HepG2 (cell line): ENCODE measurements at regions not wholly inside any gene's neighbourhood (a gene's known extent, or its start where the extent isn't known, plus 50 kb on each side); places are given as distances from the start of the nearest gene placed in this dataset.

Experiments used
- ATAC-seq: fragments of 200-7000 bp; cut with Tn5 transposase; 3 replicates; pipeline ENCODE4 v1.9.1; 2020; ENCODE audit warnings: mild to moderate bottlenecking, moderate library complexity
- BruUV-seq: library from RNA; stranded (reverse); fragments of 400-500 nt; replicated peaks from 2 replicates; lab custom pipeline; 2021; lab: Mats Ljungman, UMichigan
- CTCF ChIA-PET: fragments of 300-600 bp; formaldehyde crosslinking; extraction: SDS; loops from one replicate; lab custom pipeline; 2021; ENCODE audit warnings: low total read pairs, inconsistent platforms, low intra/inter-chr PET ratio; lab: Yijun Ruan, JAX
- POLR2A ChIA-PET: fragments of 350-600 bp; sonication (Branson Sonifier 250); formaldehyde crosslinking; loops from one replicate; lab custom pipeline; 2020; ENCODE audit warnings: antibody characterized with exemption, inconsistent platforms; lab: Yijun Ruan, JAX
- DNase-seq: peaks from one replicate; pipeline ENCODE4 v3.0.0-alpha.2; 2015; ENCODE audit warnings: low spot score
- FAIRE-seq: peaks from 3 replicates; lab custom pipeline; 2011; peaks lifted over from hg19 to GRCh38; lab: Jason Lieb, UNC
- H2AFZ ChIP-seq: one replicate; pipeline ENCODE4 v1.6.1; 2011; ENCODE audit warnings: low read length, inconsistent platforms
- H3K27ac ChIP-seq: fragments of 300-600 bp; 3 replicates; pipeline ENCODE4 v1.8.0; 2011; ENCODE audit warnings: mixed run types, mild to moderate bottlenecking, mixed read lengths, low read length, inconsistent platforms; ENCODE audit not compliant: insufficient read depth; ENCODE audit errors: extremely low read length
- H3K27me3 ChIP-seq, 2 experiments: fragments of 200-600 bp in 1 of 2; 2 replicates in 1 of 2; 3 replicates in 1 of 2; pipeline versions ENCODE4 v1.6.0 to v1.8.0; 2011; ENCODE audit warnings: low read length in 2 of 2, mild to moderate bottlenecking in 2 of 2, moderate library complexity in 2 of 2, inconsistent platforms in 1 of 2; ENCODE audit not compliant: insufficient read depth in 2 of 2, control insufficient read depth in 1 of 2
- H3K36me3 ChIP-seq, 2 experiments: fragments of 200-600 bp in 1 of 2; replicated peaks in 1 of 2; 2 replicates in 1 of 2; 3 replicates in 1 of 2; pipeline versions ENCODE4 v1.5.1 to v1.8.0; 2011; ENCODE audit warnings: low read length in 2 of 2, inconsistent platforms in 1 of 2; ENCODE audit not compliant: insufficient read depth in 2 of 2, control insufficient read depth in 1 of 2
- H3K4me1 ChIP-seq: 2 replicates; pipeline ENCODE4 v1.5.1; 2012; ENCODE audit warnings: low read length, inconsistent platforms; ENCODE audit not compliant: insufficient read depth
- H3K4me2 ChIP-seq: 2 replicates; pipeline ENCODE4 v1.6.0; 2011; ENCODE audit warnings: low read depth, low read length, inconsistent platforms
- H3K4me3 ChIP-seq, 3 experiments: fragments of 200-600 bp in 1 of 3; sonication (generic), shearing (Covaris generic) in 1 of 3; replicated peaks in 1 of 3; 2 replicates each; pipeline ENCODE4 v1.5.1; 2011 to 2016; ENCODE audit warnings: low read length in 3 of 3, inconsistent platforms in 2 of 3, low read depth in 2 of 3, mild to moderate bottlenecking in 2 of 3, control low read depth in 1 of 3, mixed read lengths in 1 of 3; ENCODE audit not compliant: insufficient read depth in 1 of 3
- H3K79me2 ChIP-seq: one replicate; pipeline ENCODE4 v1.6.1; 2011; ENCODE audit warnings: low read length, inconsistent platforms; ENCODE audit not compliant: insufficient read depth
- H3K9ac ChIP-seq: 2 replicates; pipeline ENCODE4 v1.6.0; 2011; ENCODE audit warnings: mild to moderate bottlenecking, low read depth, low read length, inconsistent platforms; ENCODE audit not compliant: insufficient read depth
- H3K9me3 ChIP-seq: 2 replicates; pipeline ENCODE4 v1.5.1; 2012; ENCODE audit warnings: mild to moderate bottlenecking, low read length
- H4K20me1 ChIP-seq: 2 replicates; pipeline ENCODE4 v1.6.0; 2011; ENCODE audit warnings: inconsistent platforms, mild to moderate bottlenecking, low read length, moderate library complexity; ENCODE audit not compliant: insufficient read depth
- CCDC6 ChIP-seq: sonication (generic); formaldehyde crosslinking; IDR thresholded peaks from 2 replicates; pipeline ENCODE4 v1.8.1; 2022; ENCODE audit warnings: mild to moderate bottlenecking, missing genetic modification reagents, moderate library complexity
- HNRNPLL ChIP-seq: fragments of 200-400 bp; formaldehyde crosslinking; IDR thresholded peaks from 2 replicates; pipeline ENCODE4 v1.6.1; 2017; ENCODE audit warnings: mild to moderate bottlenecking, low read depth, low read length; ENCODE audit not compliant: poor library complexity, severe bottlenecking
- KLF13 ChIP-seq: sonication (generic); formaldehyde crosslinking; IDR thresholded peaks from 2 replicates; pipeline ENCODE4 v1.4.0; 2020; ENCODE audit warnings: mild to moderate bottlenecking, missing genetic modification reagents
- MAFF ChIP-seq: IDR thresholded peaks from 2 replicates; pipeline ENCODE4 v1.6.1; 2011; ENCODE audit warnings: low read depth, low read length, improper control_type of control experiment
- MAFK ChIP-seq, 2 experiments: IDR thresholded peaks in 1 of 2; conservative IDR thresholded peaks in 1 of 2; 2 replicates each; pipeline ENCODE4 v1.6.1; 2011; ENCODE audit warnings: improper control_type of control experiment in 2 of 2, low read length in 2 of 2
- NFE2 ChIP-seq: sonication (generic); formaldehyde crosslinking; IDR thresholded peaks from 2 replicates; pipeline ENCODE4 v1.4.0; 2020; ENCODE audit warnings: missing genetic modification reagents
- NFIB ChIP-seq: sonication (generic); formaldehyde crosslinking; IDR thresholded peaks from 2 replicates; pipeline ENCODE4 v1.9.0; 2021; ENCODE audit warnings: missing genetic modification reagents, mild to moderate bottlenecking, borderline replicate concordance
- NFYB ChIP-seq: sonication (generic); formaldehyde crosslinking; IDR thresholded peaks from 2 replicates; pipeline ENCODE4 v1.4.0; 2020; ENCODE audit warnings: missing genetic modification reagents
- PHF8 ChIP-seq: sonication (generic); formaldehyde crosslinking; IDR thresholded peaks from 2 replicates; pipeline ENCODE4 v1.5.0; 2020; ENCODE audit warnings: missing genetic modification reagents
- ZBTB8A ChIP-seq: sonication (generic); formaldehyde crosslinking; IDR thresholded peaks from 2 replicates; pipeline ENCODE4 v1.4.0; 2020; ENCODE audit warnings: mild to moderate bottlenecking, low read depth, missing genetic modification reagents, borderline replicate concordance
- ZNF329 ChIP-seq: sonication (generic); formaldehyde crosslinking; IDR thresholded peaks from 2 replicates; pipeline ENCODE4 v1.9.0; 2021; ENCODE audit warnings: low read depth, mild to moderate bottlenecking, missing genetic modification reagents
- ZNF572 ChIP-seq: sonication (generic); formaldehyde crosslinking; IDR thresholded peaks from 2 replicates; pipeline ENCODE4 v1.5.1; 2020; ENCODE audit warnings: mild to moderate bottlenecking, missing genetic modification reagents
- ZNF616 ChIP-seq: sonication (generic); formaldehyde crosslinking; IDR thresholded peaks from 2 replicates; pipeline ENCODE4 v1.5.0; 2020; ENCODE audit warnings: low read depth, mild to moderate bottlenecking, missing genetic modification reagents
- WGBS: methylation state at CpG from one replicate; pipeline ENCODE4 v1.1.6; 2017; ENCODE audit warnings: low lambda C conversion rate; 5-methylcytosine and 5-hydroxymethylcytosine counted together
- in situ Hi-C: cut with HindIII; loops from 2 replicates; pipeline ENCODE4 v1.10.0; 2017; ENCODE audit warnings: low pct_unique_long_range_greater_than_20kb; ENCODE audit not compliant: extremely low pct_ligation_motif_present
- intact Hi-C: fragments of 100-400 bp; cut with micrococcal nuclease; formaldehyde crosslinking; loops from one replicate; pipeline ENCODE4 v1.10.0; 2022; ENCODE audit not compliant: unreplicated experiment
- TF ChIP-seq, protein P1 (sequence below): sonication (generic); formaldehyde crosslinking; IDR thresholded peaks from 2 replicates; pipeline ENCODE4 v1.5.1; 2020; ENCODE audit warnings: mild to moderate bottlenecking, missing genetic modification reagents, borderline replicate concordance
- TF ChIP-seq, protein P2 (sequence below): IDR thresholded peaks from 2 replicates; pipeline ENCODE4 v1.6.1; 2016; ENCODE audit warnings: low read depth, borderline replicate concordance

DNA sequence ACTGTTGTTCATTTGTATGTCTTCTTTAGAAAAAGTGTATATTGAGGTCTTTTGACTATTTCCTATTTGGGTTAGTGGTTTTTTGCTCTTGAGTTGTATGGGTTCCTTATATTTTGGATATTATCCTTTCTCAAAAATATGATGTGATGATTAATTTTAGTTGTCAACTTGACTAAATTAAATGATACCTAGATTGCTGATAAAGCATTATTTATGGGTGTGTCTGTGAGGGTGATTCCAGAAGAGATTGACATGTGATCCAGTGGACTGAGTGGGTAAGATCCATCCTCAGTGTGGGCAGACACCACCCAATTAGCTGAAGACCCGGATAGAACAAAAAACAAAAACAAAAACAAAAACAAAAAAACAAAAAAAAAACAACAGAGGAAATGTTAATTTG, 115.1 kb upstream of the KIF2A start:
- Histone ChIP-seq H3K9me3 (peaks cover 9% of the 10 kb centered on the region; the same call in 1 of the 2 replicates), H3K27me3 (no peaks in the 10 kb centered on the region; a peak in 1 of 5 replicates), H3K27ac (no peak overlapping the region), H3K4me1 (no peaks in the 10 kb centered on the region), H4K20me1 (no peaks in the 10 kb centered on the region), H2AFZ (no peak overlapping the region), H3K79me2 (no peaks in the 10 kb centered on the region), H3K9ac (no peak overlapping the region), H3K36me3 (no peaks in the 10 kb centered on the region), H3K4me2 (no peak overlapping the region), H3K4me3 (no peak overlapping the region)
- ATAC-seq (no peak), DNase-seq (no peak), FAIRE-seq (no peak)
- 0% methylated on average over 1 of the region's 1 CpG for WGBS
- no TSS peak for BruUV-seq
- ChIA-PET POLR2A (no interaction called here), CTCF (no interaction called here)
- in situ Hi-C loops (no loop called here), intact Hi-C loops (no loop called here)
- TF ChIP-seq ZNF572 (CRISPR knock-in tag) (no peak), MAFK (conservative IDR thresholded peaks at IDR 0.05 in 1 of 2, IDR thresholded peaks at IDR 0.05 in 1 of 2; ENCODE audit: low read length in 2 of 2) (peak; percentile 72 to 88), MAFF (peak; percentile 79)

DNA sequence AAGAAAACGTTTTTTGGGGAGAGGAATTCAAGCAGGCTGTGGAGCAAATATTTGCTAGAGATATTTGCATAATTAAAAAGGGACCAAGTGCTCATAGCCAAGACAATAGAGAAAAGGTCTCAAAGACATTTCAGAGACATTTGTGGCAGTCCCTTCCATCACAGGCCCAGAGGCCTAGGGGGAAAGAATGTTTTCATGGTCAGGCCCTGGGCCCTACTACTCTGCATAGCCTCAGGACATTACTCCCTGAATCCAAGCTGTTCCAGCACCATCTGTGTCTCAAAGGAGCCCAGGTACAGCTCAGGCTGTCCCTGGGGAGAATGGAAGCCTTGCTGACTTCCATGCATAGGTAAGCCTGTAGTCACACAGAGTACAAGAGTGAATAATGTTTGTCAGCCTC, 113.0 kb upstream of the KIF2A start:
- 0% methylated on average over 1 of the region's 1 CpG for WGBS
- intact Hi-C loops (no loop called here), in situ Hi-C loops (no loop called here)
- Histone ChIP-seq H3K9me3 (peaks cover 9% of the 10 kb centered on the region; the same call in 1 of the 2 replicates), H3K36me3 (no peaks in the 10 kb centered on the region), H3K4me2 (no peak overlapping the region), H3K27me3 (no peaks in the 10 kb centered on the region; a peak in 1 of 5 replicates), H3K27ac (no peak overlapping the region), H3K4me1 (no peaks in the 10 kb centered on the region), H3K79me2 (no peaks in the 10 kb centered on the region), H4K20me1 (no peaks in the 10 kb centered on the region), H2AFZ (no peak overlapping the region), H3K4me3 (no peak overlapping the region), H3K9ac (no peak overlapping the region)
- ATAC-seq (no peak), FAIRE-seq (no peak), DNase-seq (no peak)
- POLR2A ChIA-PET: no interaction called here
- BruUV-seq: no TSS peak
- CTCF ChIA-PET: no interaction called here
- TF ChIP-seq NFE2 (CRISPR knock-in tag) (no peak), PHF8 (CRISPR knock-in tag) (no peak), NFYB (CRISPR knock-in tag) (no peak), CCDC6 (no peak), ZNF329 (CRISPR knock-in tag) (no peak), HNRNPLL (no peak), KLF13 (CRISPR knock-in tag) (no peak), ZBTB8A (CRISPR knock-in tag) (no peak), ZNF616 (CRISPR knock-in tag) (no peak), NFIB (no peak)
- TF ChIP-seq, protein P1, sequence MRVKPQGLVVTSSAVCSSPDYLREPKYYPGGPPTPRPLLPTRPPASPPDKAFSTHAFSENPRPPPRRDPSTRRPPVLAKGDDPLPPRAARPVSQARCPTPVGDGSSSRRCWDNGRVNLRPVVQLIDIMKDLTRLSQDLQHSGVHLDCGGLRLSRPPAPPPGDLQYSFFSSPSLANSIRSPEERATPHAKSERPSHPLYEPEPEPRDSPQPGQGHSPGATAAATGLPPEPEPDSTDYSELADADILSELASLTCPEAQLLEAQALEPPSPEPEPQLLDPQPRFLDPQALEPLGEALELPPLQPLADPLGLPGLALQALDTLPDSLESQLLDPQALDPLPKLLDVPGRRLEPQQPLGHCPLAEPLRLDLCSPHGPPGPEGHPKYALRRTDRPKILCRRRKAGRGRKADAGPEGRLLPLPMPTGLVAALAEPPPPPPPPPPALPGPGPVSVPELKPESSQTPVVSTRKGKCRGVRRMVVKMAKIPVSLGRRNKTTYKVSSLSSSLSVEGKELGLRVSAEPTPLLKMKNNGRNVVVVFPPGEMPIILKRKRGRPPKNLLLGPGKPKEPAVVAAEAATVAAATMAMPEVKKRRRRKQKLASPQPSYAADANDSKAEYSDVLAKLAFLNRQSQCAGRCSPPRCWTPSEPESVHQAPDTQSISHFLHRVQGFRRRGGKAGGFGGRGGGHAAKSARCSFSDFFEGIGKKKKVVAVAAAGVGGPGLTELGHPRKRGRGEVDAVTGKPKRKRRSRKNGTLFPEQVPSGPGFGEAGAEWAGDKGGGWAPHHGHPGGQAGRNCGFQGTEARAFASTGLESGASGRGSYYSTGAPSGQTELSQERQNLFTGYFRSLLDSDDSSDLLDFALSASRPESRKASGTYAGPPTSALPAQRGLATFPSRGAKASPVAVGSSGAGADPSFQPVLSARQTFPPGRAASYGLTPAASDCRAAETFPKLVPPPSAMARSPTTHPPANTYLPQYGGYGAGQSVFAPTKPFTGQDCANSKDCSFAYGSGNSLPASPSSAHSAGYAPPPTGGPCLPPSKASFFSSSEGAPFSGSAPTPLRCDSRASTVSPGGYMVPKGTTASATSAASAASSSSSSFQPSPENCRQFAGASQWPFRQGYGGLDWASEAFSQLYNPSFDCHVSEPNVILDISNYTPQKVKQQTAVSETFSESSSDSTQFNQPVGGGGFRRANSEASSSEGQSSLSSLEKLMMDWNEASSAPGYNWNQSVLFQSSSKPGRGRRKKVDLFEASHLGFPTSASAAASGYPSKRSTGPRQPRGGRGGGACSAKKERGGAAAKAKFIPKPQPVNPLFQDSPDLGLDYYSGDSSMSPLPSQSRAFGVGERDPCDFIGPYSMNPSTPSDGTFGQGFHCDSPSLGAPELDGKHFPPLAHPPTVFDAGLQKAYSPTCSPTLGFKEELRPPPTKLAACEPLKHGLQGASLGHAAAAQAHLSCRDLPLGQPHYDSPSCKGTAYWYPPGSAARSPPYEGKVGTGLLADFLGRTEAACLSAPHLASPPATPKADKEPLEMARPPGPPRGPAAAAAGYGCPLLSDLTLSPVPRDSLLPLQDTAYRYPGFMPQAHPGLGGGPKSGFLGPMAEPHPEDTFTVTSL: no peak
- TF ChIP-seq, protein P2, sequence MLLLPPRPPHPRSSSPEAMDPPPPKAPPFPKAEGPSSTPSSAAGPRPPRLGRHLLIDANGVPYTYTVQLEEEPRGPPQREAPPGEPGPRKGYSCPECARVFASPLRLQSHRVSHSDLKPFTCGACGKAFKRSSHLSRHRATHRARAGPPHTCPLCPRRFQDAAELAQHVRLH (CRISPR knock-in tag): no peak
